HG03558 (cell line): ENCODE measurements at regions not wholly inside any gene's neighbourhood (a gene's known extent, or its start where the extent isn't known, plus 50 kb on each side); places are given as distances from the start of the nearest gene placed in this dataset.
"Not testable (repeated sequence)": the region's sequence is repeated elsewhere in the genome, so short reads cannot be mapped to it uniquely, and the experiment has no call there.

Experiments used
- ATAC-seq: cut with Tn5 transposase; IDR thresholded peaks from one replicate; pipeline ENCODE4 v1.9.1; 2021; ENCODE audit warnings: moderate number of reproducible peaks; ENCODE audit not compliant: unreplicated experiment; ENCODE audit errors: extremely low read depth

GRCh38 chr2:201568217-201568820 lies 75.0 kb downstream of the TMEM237 start:
- ATAC-seq: no peak

- ATAC-seq: no peak
Observed at GRCh38 chr2:201559067-201559710, 84.1 kb downstream of the TMEM237 start.

GRCh38 chr2:201558665-201559064 lies 84.6 kb downstream of the TMEM237 start:
- no peak for ATAC-seq

- ATAC-seq: no peak
Observed at GRCh38 chr2:201558232-201558631, 85.1 kb downstream of the TMEM237 start.

- ATAC-seq: no peak
Observed at GRCh38 chr2:201551901-201552300, 91.4 kb downstream of the TMEM237 start.

- ATAC-seq: no peak
Observed at GRCh38 chr2:201546576-201546975, 95.0 kb downstream of the STRADB start.

- ATAC-seq: no peak
Observed at GRCh38 chr2:201542291-201542690, 90.8 kb downstream of the STRADB start.

- ATAC-seq: not testable (repeated sequence)
Observed at GRCh38 chr2:201539271-201539670, 87.7 kb downstream of the STRADB start.

- ATAC-seq: no peak
Observed at GRCh38 chr2:201538025-201538424, 86.5 kb downstream of the STRADB start.

- ATAC-seq: no peak
Observed at GRCh38 chr2:201536754-201537153, 85.2 kb downstream of the STRADB start.

- ATAC-seq: no peak
Observed at GRCh38 chr2:201536046-201536445, 84.5 kb downstream of the STRADB start.

- ATAC-seq: peak; percentile 83
Observed at GRCh38 chr2:201532686-201533304, 81.3 kb downstream of the STRADB start.
